Activated CD8-positive, alpha-beta T cell treated with anti-CD3 and anti-CD28 coated beads for 36 hours (primary cell): ENCODE measurements at regions not wholly inside any gene's neighbourhood (a gene's known extent, or its start where the extent isn't known, plus 50 kb on each side); places are given as distances from the start of the nearest gene placed in this dataset.
"Not testable (repeated sequence)": the region's sequence is repeated elsewhere in the genome, so short reads cannot be mapped to it uniquely, and the experiment has no call there.

Experiments
- ATAC-seq: fragments of 200-7000 bp; cut with Tn5 transposase; one replicate; pipeline ENCODE4 v1.10.0; 2021; ENCODE audit warnings: mild to moderate bottlenecking, moderate library complexity
- CTCF ChIA-PET: fragments of 350-600 bp; sonication (Branson Sonifier 250); formaldehyde crosslinking; loops from one replicate; lab custom pipeline; 2021; ENCODE audit warnings: antibody characterized with exemption; lab: Charles Lee
- POLR2A ChIA-PET: fragments of 350-600 bp; sonication (Branson Sonifier 250); formaldehyde crosslinking; loops from one replicate; lab custom pipeline; 2021; ENCODE audit warnings: antibody characterized with exemption; lab: Charles Lee
- DNase-seq: peaks from one replicate; pipeline ENCODE4 v3.0.0-alpha.2; 2020
- H3K27ac Mint-ChIP-seq: one replicate; pipeline ENCODE4 v1.8.0; 2021; ENCODE audit warnings: mild to moderate bottlenecking, mixed read lengths
- H3K27me3 Mint-ChIP-seq: one replicate; pipeline ENCODE4 v1.8.0; 2021; ENCODE audit warnings: mixed read lengths
- H3K36me3 Mint-ChIP-seq: one replicate; pipeline ENCODE4 v1.8.0; 2021; ENCODE audit warnings: low read depth, mixed read lengths
- H3K4me1 Mint-ChIP-seq: one replicate; pipeline ENCODE4 v1.8.0; 2021; ENCODE audit warnings: low read depth, mixed read lengths
- H3K4me3 Mint-ChIP-seq: one replicate; pipeline ENCODE4 v1.8.0; 2021; ENCODE audit warnings: mild to moderate bottlenecking, moderate library complexity, mixed read lengths
- H3K9me3 Mint-ChIP-seq: one replicate; pipeline ENCODE4 v1.8.0; 2021; ENCODE audit warnings: mixed read lengths
- intact Hi-C: fragments of 100-400 bp; cut with micrococcal nuclease; formaldehyde crosslinking; loops from one replicate; pipeline ENCODE4 v1.10.0; 2022
- TF ChIP-seq, protein P1 (sequence below): fragments of 200-600 bp; IDR thresholded peaks from one replicate; pipeline ENCODE4 v1.8.0; 2022; ENCODE audit warnings: antibody characterized with exemption, mild to moderate bottlenecking

GRCh38 chr12:38204831-38205230 lies 111.7 kb upstream of the ALG10B start:
- CTCF ChIA-PET = no interaction called here
- H3K27me3 Mint-ChIP-seq = no peaks in the 10 kb centered on the region
- H3K36me3 Mint-ChIP-seq = no peaks in the 10 kb centered on the region
- H3K27ac Mint-ChIP-seq = no peak overlapping the region
- intact Hi-C loops = no loop called here
- H3K4me3 Mint-ChIP-seq = no peak overlapping the region
- no peaks in the 10 kb centered on the region for H3K4me1 Mint-ChIP-seq
- TF ChIP-seq, protein P1, sequence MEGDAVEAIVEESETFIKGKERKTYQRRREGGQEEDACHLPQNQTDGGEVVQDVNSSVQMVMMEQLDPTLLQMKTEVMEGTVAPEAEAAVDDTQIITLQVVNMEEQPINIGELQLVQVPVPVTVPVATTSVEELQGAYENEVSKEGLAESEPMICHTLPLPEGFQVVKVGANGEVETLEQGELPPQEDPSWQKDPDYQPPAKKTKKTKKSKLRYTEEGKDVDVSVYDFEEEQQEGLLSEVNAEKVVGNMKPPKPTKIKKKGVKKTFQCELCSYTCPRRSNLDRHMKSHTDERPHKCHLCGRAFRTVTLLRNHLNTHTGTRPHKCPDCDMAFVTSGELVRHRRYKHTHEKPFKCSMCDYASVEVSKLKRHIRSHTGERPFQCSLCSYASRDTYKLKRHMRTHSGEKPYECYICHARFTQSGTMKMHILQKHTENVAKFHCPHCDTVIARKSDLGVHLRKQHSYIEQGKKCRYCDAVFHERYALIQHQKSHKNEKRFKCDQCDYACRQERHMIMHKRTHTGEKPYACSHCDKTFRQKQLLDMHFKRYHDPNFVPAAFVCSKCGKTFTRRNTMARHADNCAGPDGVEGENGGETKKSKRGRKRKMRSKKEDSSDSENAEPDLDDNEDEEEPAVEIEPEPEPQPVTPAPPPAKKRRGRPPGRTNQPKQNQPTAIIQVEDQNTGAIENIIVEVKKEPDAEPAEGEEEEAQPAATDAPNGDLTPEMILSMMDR = no peak
- H3K9me3 Mint-ChIP-seq = no peaks in the 10 kb centered on the region
- POLR2A ChIA-PET = no interaction called here
- DNase-seq (no peak), ATAC-seq (no peak)

GRCh38 chr12:38222011-38222410 lies 94.6 kb upstream of the ALG10B start:
- TF ChIP-seq, protein P1 = no peak
- no peak for DNase-seq
- Mint-ChIP-seq H3K4me1 (no peaks in the 10 kb centered on the region), H3K9me3 (peaks cover 2% of the 10 kb centered on the region), H3K27ac (no peak overlapping the region), H3K36me3 (no peaks in the 10 kb centered on the region), H3K4me3 (no peak overlapping the region), H3K27me3 (no peaks in the 10 kb centered on the region)
- intact Hi-C loops = no loop called here
- ChIA-PET POLR2A (no interaction called here), CTCF (no interaction called here)
- ATAC-seq = no peak

GRCh38 chr12:38238328-38238727 lies 78.2 kb upstream of the ALG10B start:
- H3K9me3 Mint-ChIP-seq, H3K4me3 Mint-ChIP-seq, ATAC-seq, CTCF ChIA-PET, DNase-seq, H3K36me3 Mint-ChIP-seq, H3K27ac Mint-ChIP-seq, POLR2A ChIA-PET, H3K27me3 Mint-ChIP-seq, intact Hi-C loops, H3K4me1 Mint-ChIP-seq: not testable (repeated sequence)

DNA sequence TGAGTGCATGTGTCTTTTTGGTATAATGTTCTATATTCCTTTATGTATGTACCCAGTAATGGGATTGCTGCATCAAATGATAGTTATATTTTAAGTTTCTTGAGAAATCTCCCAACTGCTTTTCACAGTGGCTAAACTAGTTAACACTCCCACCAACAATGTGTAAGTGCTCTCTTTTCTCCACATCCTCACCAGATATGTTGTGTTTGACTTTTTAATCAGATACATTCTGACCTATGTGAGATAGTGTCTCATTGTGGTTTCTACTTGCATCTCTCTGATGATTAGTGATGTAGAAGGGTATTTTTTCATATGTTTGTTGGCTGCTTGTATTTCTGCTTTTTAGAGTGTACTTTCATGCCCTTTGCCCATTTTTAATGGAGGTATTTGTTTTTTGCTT lies 62.8 kb upstream of the ALG10B start:
- ChIA-PET POLR2A (no interaction called here), CTCF (no interaction called here)
- H3K36me3 Mint-ChIP-seq = no peaks in the 10 kb centered on the region
- intact Hi-C loops = no loop called here
- ATAC-seq (no peak), DNase-seq (no peak)
- no peaks in the 10 kb centered on the region for H3K4me1 Mint-ChIP-seq
- H3K9me3 Mint-ChIP-seq = peaks cover 5% of the 10 kb centered on the region
- no peaks in the 10 kb centered on the region for H3K27me3 Mint-ChIP-seq
- TF ChIP-seq, protein P1 = no peak
- no peak overlapping the region for H3K4me3 Mint-ChIP-seq
- H3K27ac Mint-ChIP-seq = no peak overlapping the region

DNA sequence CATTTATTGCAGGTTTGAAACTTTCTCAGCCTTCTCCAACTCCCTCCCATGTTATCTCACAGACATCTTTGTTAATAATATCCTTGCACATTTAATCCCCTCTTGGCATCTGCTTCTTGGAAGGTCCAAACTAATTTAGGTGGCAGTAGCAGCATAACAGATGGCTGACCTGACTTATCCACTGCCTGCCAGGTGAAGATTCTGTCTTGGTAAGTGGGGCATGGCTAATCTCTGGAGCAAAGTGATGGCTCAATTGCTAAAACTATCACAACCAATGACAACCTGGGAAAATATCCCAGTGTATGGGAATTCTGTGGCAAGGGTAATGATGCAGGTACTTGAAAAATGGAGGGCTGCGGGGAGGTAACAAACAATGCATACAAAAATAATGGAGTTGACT lies 58.2 kb upstream of the ALG10B start:
- CTCF ChIA-PET = no interaction called here
- TF ChIP-seq, protein P1 = no peak
- no peaks in the 10 kb centered on the region for H3K36me3 Mint-ChIP-seq
- no peak for ATAC-seq
- intact Hi-C loops = no loop called here
- no peak overlapping the region for H3K4me3 Mint-ChIP-seq
- DNase-seq = no peak
- H3K27ac Mint-ChIP-seq = no peak overlapping the region
- H3K9me3 Mint-ChIP-seq = peaks cover 7% of the 10 kb centered on the region
- H3K4me1 Mint-ChIP-seq = no peaks in the 10 kb centered on the region
- POLR2A ChIA-PET = no interaction called here
- no peaks in the 10 kb centered on the region for H3K27me3 Mint-ChIP-seq
